ENCODE measurements at regions not wholly inside any gene's neighbourhood (a gene's known extent, or its start where the extent isn't known, plus 50 kb on each side); places are given as distances from the start of the nearest gene placed in this dataset.

GRCh38 chr9:107653263-107653821, 163.8 kb upstream of the KLF4 start:
- Mint-ChIP-seq H3K36me3 (ENCODE audit: low read depth) (no peaks in the 10 kb centered on the region), H3K9me3 (peaks cover 4% of the 10 kb centered on the region), H3K27me3 (peaks cover 12% of the 10 kb centered on the region), H3K27ac (no peak overlapping the region), H3K4me1 (no peaks in the 10 kb centered on the region), H3K4me3 (no peak overlapping the region)
- no peak for ATAC-seq (replicated peaks)

GRCh38 chr9:107650995-107651394, 161.4 kb upstream of the KLF4 start:
- no peak overlapping the region for H3K4me3 Mint-ChIP-seq

GRCh38 chr9:107650321-107650720, 160.8 kb upstream of the KLF4 start:
- H3K27me3 Mint-ChIP-seq = peaks cover 12% of the 10 kb centered on the region

More at GRCh38 chr9:107650995-107651394, 161.4 kb upstream of the KLF4 start:
- Mint-ChIP-seq H3K27ac (no peak overlapping the region), H3K4me1 (no peaks in the 10 kb centered on the region), H3K9me3 (no peaks in the 10 kb centered on the region), H3K27me3 (peaks cover 12% of the 10 kb centered on the region), H3K36me3 (ENCODE audit: low read depth) (no peaks in the 10 kb centered on the region)
- ATAC-seq (replicated peaks) = no peak

GRCh38 chr9:107648153-107648715, 158.7 kb upstream of the KLF4 start:
- Mint-ChIP-seq H3K27me3 (peaks cover 9% of the 10 kb centered on the region), H3K36me3 (ENCODE audit: low read depth) (no peaks in the 10 kb centered on the region), H3K4me1 (no peaks in the 10 kb centered on the region), H3K4me3 (no peak overlapping the region), H3K27ac (no peak overlapping the region), H3K9me3 (no peaks in the 10 kb centered on the region)
- ATAC-seq (replicated peaks) = no peak

More at GRCh38 chr9:107650321-107650720, 160.8 kb upstream of the KLF4 start:
- Mint-ChIP-seq H3K4me3 (no peak overlapping the region), H3K27ac (no peak overlapping the region), H3K9me3 (no peaks in the 10 kb centered on the region), H3K36me3 (ENCODE audit: low read depth) (no peaks in the 10 kb centered on the region), H3K4me1 (no peaks in the 10 kb centered on the region)
- ATAC-seq (replicated peaks) = no peak

GRCh38 chr9:107647611-107648010, 158.0 kb upstream of the KLF4 start:
- H3K4me1 Mint-ChIP-seq = no peaks in the 10 kb centered on the region
- no peaks in the 10 kb centered on the region for H3K9me3 Mint-ChIP-seq
- no peak for ATAC-seq (replicated peaks)
- peaks cover 11% of the 10 kb centered on the region for H3K27me3 Mint-ChIP-seq
- H3K4me3 Mint-ChIP-seq = no peak overlapping the region
- H3K36me3 Mint-ChIP-seq (ENCODE audit: low read depth) = no peaks in the 10 kb centered on the region
- H3K27ac Mint-ChIP-seq = no peak overlapping the region

- peaks cover 13% of the 10 kb centered on the region for H3K27me3 Mint-ChIP-seq
- H3K27ac Mint-ChIP-seq = no peak overlapping the region
- no peaks in the 10 kb centered on the region for H3K36me3 Mint-ChIP-seq (ENCODE audit: low read depth)
- ATAC-seq (replicated peaks) = no peak
- H3K9me3 Mint-ChIP-seq = no peaks in the 10 kb centered on the region
- no peak overlapping the region for H3K4me3 Mint-ChIP-seq
- no peaks in the 10 kb centered on the region for H3K4me1 Mint-ChIP-seq
These were observed 157.6 kb upstream of the KLF4 start for GRCh38 chr9:107647141-107647540.

- H3K27ac Mint-ChIP-seq = no peak overlapping the region
- no peaks in the 10 kb centered on the region for H3K4me1 Mint-ChIP-seq
- no peak overlapping the region for H3K4me3 Mint-ChIP-seq
- ATAC-seq (replicated peaks) = no peak
- H3K36me3 Mint-ChIP-seq (ENCODE audit: low read depth) = no peaks in the 10 kb centered on the region
- H3K27me3 Mint-ChIP-seq = peaks cover 18% of the 10 kb centered on the region
- H3K9me3 Mint-ChIP-seq = no peaks in the 10 kb centered on the region
These were observed 155.9 kb upstream of the KLF4 start for GRCh38 chr9:107645464-107645833.

GRCh38 chr9:107644733-107645463, 155.3 kb upstream of the KLF4 start:
- no peaks in the 10 kb centered on the region for H3K4me1 Mint-ChIP-seq
- no peak for ATAC-seq (replicated peaks)
- no peak overlapping the region for H3K4me3 Mint-ChIP-seq
- peaks cover 22% of the 10 kb centered on the region for H3K27me3 Mint-ChIP-seq
- H3K9me3 Mint-ChIP-seq = no peaks in the 10 kb centered on the region
- no peak overlapping the region for H3K27ac Mint-ChIP-seq
- no peaks in the 10 kb centered on the region for H3K36me3 Mint-ChIP-seq (ENCODE audit: low read depth)

- H3K27me3 Mint-ChIP-seq = peaks cover 41% of the 10 kb centered on the region
- no peak for ATAC-seq (replicated peaks)
- no peaks in the 10 kb centered on the region for H3K36me3 Mint-ChIP-seq (ENCODE audit: low read depth)
- no peak overlapping the region for H3K27ac Mint-ChIP-seq
- no peak overlapping the region for H3K4me3 Mint-ChIP-seq
- peaks cover 8% of the 10 kb centered on the region for H3K4me1 Mint-ChIP-seq
- no peaks in the 10 kb centered on the region for H3K9me3 Mint-ChIP-seq
These were observed 149.9 kb upstream of the KLF4 start for GRCh38 chr9:107639426-107639825.

GRCh38 chr9:107638521-107639310, 149.1 kb upstream of the KLF4 start:
- Mint-ChIP-seq H3K36me3 (ENCODE audit: low read depth) (no peaks in the 10 kb centered on the region), H3K4me1 (peaks cover 8% of the 10 kb centered on the region), H3K27ac (no peak overlapping the region), H3K9me3 (no peaks in the 10 kb centered on the region), H3K27me3 (peaks cover 41% of the 10 kb centered on the region), H3K4me3 (peak overlapping the region; percentile 14)
- no peak for ATAC-seq (replicated peaks)

- H3K36me3 Mint-ChIP-seq (ENCODE audit: low read depth) = no peaks in the 10 kb centered on the region
- H3K9me3 Mint-ChIP-seq = no peaks in the 10 kb centered on the region
- H3K27me3 Mint-ChIP-seq = peaks cover 38% of the 10 kb centered on the region
- H3K4me1 Mint-ChIP-seq = peaks cover 8% of the 10 kb centered on the region
- no peak overlapping the region for H3K27ac Mint-ChIP-seq
- ATAC-seq (replicated peaks) = no peak
- peak overlapping the region; percentile 14 for H3K4me3 Mint-ChIP-seq
These were observed 148.2 kb upstream of the KLF4 start for GRCh38 chr9:107637421-107638420.

- Mint-ChIP-seq H3K27ac (no peak overlapping the region), H3K4me1 (peaks cover 8% of the 10 kb centered on the region), H3K4me3 (no peak overlapping the region), H3K27me3 (peaks cover 38% of the 10 kb centered on the region), H3K9me3 (no peaks in the 10 kb centered on the region), H3K36me3 (ENCODE audit: low read depth) (no peaks in the 10 kb centered on the region)
- ATAC-seq (replicated peaks) = no peak
These were observed 147.2 kb upstream of the KLF4 start for GRCh38 chr9:107636571-107637381.

- H3K9me3 Mint-ChIP-seq = no peaks in the 10 kb centered on the region
- ATAC-seq (replicated peaks) = no peak
- H3K4me1 Mint-ChIP-seq = peaks cover 8% of the 10 kb centered on the region
- H3K27ac Mint-ChIP-seq = no peak overlapping the region
- H3K4me3 Mint-ChIP-seq = no peak overlapping the region
- no peaks in the 10 kb centered on the region for H3K36me3 Mint-ChIP-seq (ENCODE audit: low read depth)
- peaks cover 35% of the 10 kb centered on the region for H3K27me3 Mint-ChIP-seq
These were observed 146.2 kb upstream of the KLF4 start for GRCh38 chr9:107635803-107636174.
